ENCODE measurements at regions not wholly inside any gene's neighbourhood (a gene's known extent, or its start where the extent isn't known, plus 50 kb on each side); places are given as distances from the start of the nearest gene placed in this dataset.

GRCh38 chr11:82059505-82059904 is 674.2 kb downstream of the FAM181B start:
- no peak for DNase-seq (ENCODE audit: low spot score)
- in situ Hi-C loops (cut with HindIII; ENCODE audit: extremely low pct_ligation_motif_present, low pct_unique_long_range_greater_than_20kb) (no loop called here), intact Hi-C loops (cut with micrococcal nuclease; ENCODE audit: unreplicated experiment) (no loop called here)
- Histone ChIP-seq H3K4me2 (ENCODE audit: low read depth, low read length) (no peak overlapping the region), H3K79me2 (ENCODE audit: insufficient read depth, low read length) (no peaks in the 10 kb centered on the region), H2AFZ (ENCODE audit: low read length) (no peak overlapping the region), H3K4me1 (ENCODE audit: insufficient read depth, low read length) (no peaks in the 10 kb centered on the region), H3K9me3 (ENCODE audit: low read length) (no peaks in the 10 kb centered on the region), H3K27ac (ENCODE audit: extremely low read length, insufficient read depth, low read length) (no peak overlapping the region), H3K27me3 (ENCODE audit: control insufficient read depth in 1 of 2, insufficient read depth in 2 of 2, low read length in 2 of 2) (no peaks in the 10 kb centered on the region), H3K36me3 (replicated peaks in 1 of 2; ENCODE audit: control insufficient read depth in 1 of 2, insufficient read depth in 2 of 2, low read length in 2 of 2) (no peaks in the 10 kb centered on the region), H3K9ac (ENCODE audit: insufficient read depth, low read depth, low read length) (no peak overlapping the region), H4K20me1 (ENCODE audit: insufficient read depth, low read length) (no peaks in the 10 kb centered on the region), H3K4me3 (replicated peaks in 1 of 3; ENCODE audit: insufficient read depth in 1 of 3, low read depth in 2 of 3, low read length in 3 of 3) (no peak overlapping the region)
- ChIA-PET POLR2A (no interaction called here), CTCF (ENCODE audit: low intra/inter-chr PET ratio, low total read pairs) (no interaction called here)
- BruUV-seq (replicated peaks): no TSS peak
- peak; percentile 52; the same call in 1 of the 2 replicates for TF ChIP-seq MAFF (IDR thresholded peaks at IDR 0.05; ENCODE audit: low read depth, low read length)
- TF ChIP-seq SP1 (IDR thresholded peaks at IDR 0.05): no peak
- TF ChIP-seq SP1 (CRISPR knock-in tag; IDR thresholded peaks at IDR 0.05): no peak
- TF ChIP-seq ZMAT3 (CRISPR knock-in tag; conservative IDR thresholded peaks at IDR 0.05): no peak
- TF ChIP-seq MAFK (conservative IDR thresholded peaks at IDR 0.05 in 1 of 2, IDR thresholded peaks at IDR 0.05 in 1 of 2; ENCODE audit: low read length in 2 of 2): peak; percentile 61 to 68; a peak in 3 of 4 replicates
- no peak for TF ChIP-seq ZNF597 (CRISPR knock-in tag; IDR thresholded peaks at IDR 0.05)
- TF ChIP-seq ZNF710 (CRISPR knock-in tag; IDR thresholded peaks at IDR 0.05; ENCODE audit: borderline replicate concordance): no peak
- no peak for ATAC-seq
- 34% methylated on average over 3 of the region's 3 CpGs for WGBS (ENCODE audit: low lambda C conversion rate)
- FAIRE-seq: no peak
